Body of pancreas (tissue), 4 donors: ENCODE measurements at regions not wholly inside any gene's neighbourhood (a gene's known extent, or its start where the extent isn't known, plus 50 kb on each side); places are given as distances from the start of the nearest gene placed in this dataset.

Experiments used
- ATAC-seq: fragments of 150-250 bp; one replicate; pipeline ENCODE4 v1.9.1; 2016
- DNase-seq, 4 donors: peaks; one replicate each; pipeline ENCODE4 v3.0.0-alpha.2; 2019
- H3K27ac ChIP-seq, 4 donors: fragments of 200-600 bp; sonication (generic); 1 replicate in 3 of 4; 2 replicates in 1 of 4; pipeline versions ENCODE4 v1.5.1 to v1.6.1; 2016 to 2019; ENCODE audit warnings: mild to moderate bottlenecking in 1 of 4, mixed read lengths in 1 of 4, moderate library complexity in 1 of 4
- H3K27me3 ChIP-seq, 2 donors: fragments of 200-600 bp; sonication (generic); one replicate each; pipeline ENCODE4 v1.6.0; 2016; ENCODE audit warnings: mild to moderate bottlenecking in 1 of 2
- H3K36me3 ChIP-seq, 2 donors: fragments of 200-600 bp; sonication (generic); replicated peaks in 1 of 2; 2 replicates each; pipeline ENCODE4 v1.5.1; 2016; ENCODE audit warnings: low read depth in 2 of 2; ENCODE audit not compliant: insufficient read depth in 1 of 2
- H3K4me1 ChIP-seq: fragments of 200-600 bp; sonication (generic); one replicate; pipeline ENCODE4 v1.6.0; 2016
- H3K4me3 ChIP-seq, 2 donors: fragments of 200-600 bp; sonication (generic); 1 replicate in 1 of 2; 2 replicates in 1 of 2; pipeline ENCODE4 v1.5.1; 2016 to 2019
- H3K9me3 ChIP-seq, 3 donors: fragments of 200-600 bp; sonication (generic); 1 replicate in 2 of 3; 2 replicates in 1 of 3; pipeline ENCODE4 v1.5.1; 2016
- CTCF ChIP-seq, 7 experiments: fragments of 450-650 bp in 4 of 7; fragments of 200-600 bp in 3 of 7; sonication (generic) in 3 of 7; IDR thresholded peaks; one replicate each; pipeline ENCODE4 v1.5.1; 2016 to 2019; ENCODE audit warnings: antibody characterized with exemption in 7 of 7
- POLR2A ChIP-seq, 3 donors: fragments of 450-650 bp; IDR thresholded peaks; one replicate each; pipeline ENCODE4 v1.6.1; 2016; ENCODE audit warnings: antibody characterized with exemption in 3 of 3, mild to moderate bottlenecking in 2 of 3
- WGBS, 2 donors: methylation state at CpG; one replicate each; pipeline ENCODE4 v1.1.5; 2017; 5-methylcytosine and 5-hydroxymethylcytosine counted together
- intact Hi-C: fragments of 100-400 bp; cut with DNase I; formaldehyde crosslinking; loops from one replicate; pipeline ENCODE4 v1.15.1; 2023

GRCh38 chr5:162496100-162496808 is 428.7 kb downstream of the GABRG2 start:
- Histone ChIP-seq H3K9me3 (no peaks in the 10 kb centered on the region), H3K4me3 (no peak overlapping the region), H3K4me1 (no peaks in the 10 kb centered on the region), H3K27me3 (no peaks in the 10 kb centered on the region), H3K36me3 (no peaks in the 10 kb centered on the region), H3K27ac (no peak overlapping the region)
- DNase-seq (no peak), ATAC-seq (no peak)
- 54 to 58% methylated on average over 5 of the region's 5 CpGs for WGBS, 2 donors
- TF ChIP-seq POLR2A (IDR thresholded peaks at IDR 0.05) (no peak), CTCF (IDR thresholded peaks at IDR 0.05) (no peak)
- intact Hi-C loops = no loop called here

- DNase-seq = no peak
- intact Hi-C loops = no loop called here
- no peak for TF ChIP-seq POLR2A (IDR thresholded peaks at IDR 0.05)
- TF ChIP-seq CTCF (IDR thresholded peaks at IDR 0.05) = no peak
- Histone ChIP-seq H3K4me3 (no peak overlapping the region), H3K27ac (no peak overlapping the region), H3K36me3 (no peaks in the 10 kb centered on the region), H3K27me3 (no peaks in the 10 kb centered on the region), H3K4me1 (no peaks in the 10 kb centered on the region), H3K9me3 (no peaks in the 10 kb centered on the region)
- WGBS, 2 donors = 44 to 47% methylated on average over 3 of the region's 3 CpGs
- ATAC-seq = no peak
Observed at GRCh38 chr5:162497455-162497854, 429.9 kb downstream of the GABRG2 start.

GRCh38 chr5:162502780-162503179 is 435.2 kb downstream of the GABRG2 start:
- Histone ChIP-seq H3K27ac (no peak overlapping the region), H3K4me3 (no peak overlapping the region), H3K36me3 (no peaks in the 10 kb centered on the region), H3K27me3 (no peaks in the 10 kb centered on the region), H3K4me1 (no peaks in the 10 kb centered on the region), H3K9me3 (no peaks in the 10 kb centered on the region)
- no peak for TF ChIP-seq CTCF (IDR thresholded peaks at IDR 0.05)
- TF ChIP-seq POLR2A (IDR thresholded peaks at IDR 0.05) = no peak
- no peak for ATAC-seq
- DNase-seq = no peak
- WGBS, 2 donors = 46 to 49% methylated on average over 3 of the region's 3 CpGs
- intact Hi-C loops = no loop called here

GRCh38 chr5:162503796-162504195 is 436.2 kb downstream of the GABRG2 start:
- Histone ChIP-seq H3K4me1 (no peaks in the 10 kb centered on the region), H3K27ac (no peak overlapping the region), H3K36me3 (no peaks in the 10 kb centered on the region), H3K27me3 (no peaks in the 10 kb centered on the region), H3K9me3 (no peaks in the 10 kb centered on the region), H3K4me3 (no peak overlapping the region)
- intact Hi-C loops = no loop called here
- TF ChIP-seq CTCF (IDR thresholded peaks at IDR 0.05) = no peak
- no peak for TF ChIP-seq POLR2A (IDR thresholded peaks at IDR 0.05)
- no peak for ATAC-seq
- 49 to 68% methylated on average over 3 of the region's 3 CpGs for WGBS, 2 donors
- no peak for DNase-seq

- intact Hi-C loops = no loop called here
- Histone ChIP-seq H3K27me3 (no peaks in the 10 kb centered on the region), H3K4me1 (no peaks in the 10 kb centered on the region), H3K36me3 (no peaks in the 10 kb centered on the region), H3K27ac (no peak overlapping the region), H3K4me3 (no peak overlapping the region), H3K9me3 (no peaks in the 10 kb centered on the region)
- DNase-seq (no peak), ATAC-seq (no peak)
- 45 to 58% methylated on average over 3 of the region's 3 CpGs for WGBS, 2 donors
- no peak for TF ChIP-seq CTCF (IDR thresholded peaks at IDR 0.05)
- TF ChIP-seq POLR2A (IDR thresholded peaks at IDR 0.05) = no peak
Observed at GRCh38 chr5:162512935-162513565, 445.5 kb downstream of the GABRG2 start.
